ENCODE measurements at regions not wholly inside any gene's neighbourhood (a gene's known extent, or its start where the extent isn't known, plus 50 kb on each side); places are given as distances from the start of the nearest gene placed in this dataset.
"Not testable (repeated sequence)": the region's sequence is repeated elsewhere in the genome, so short reads cannot be mapped to it uniquely, and the experiment has no call there.

- no peak overlapping the region for H3K27ac ChIP-seq
- TF ChIP-seq EP300 (IDR thresholded peaks at IDR 0.05) (no peak), POLR2A (IDR thresholded peaks at IDR 0.05) (no peak), CTCF (IDR thresholded peaks at IDR 0.05) (no peak)
- DNase-seq = no peak
These were observed 187.4 kb downstream of the OR4M2 start for GRCh38 chr15:22267761-22268160.

GRCh38 chr15:22268201-22268600 is 187.9 kb downstream of the OR4M2 start:
- 82 to 87% (median 83%) methylated on average over 5 of the region's 5 CpGs for WGBS, 3 donors
- H3K4me1 ChIP-seq (ENCODE audit: insufficient read depth); H3K27ac ChIP-seq; H3K27me3 ChIP-seq; H3K36me3 ChIP-seq; DNase-seq; intact Hi-C loops (cut with DNase I); H3K9me3 ChIP-seq; H3K4me3 ChIP-seq: not testable (repeated sequence)

More at GRCh38 chr15:22267761-22268160, 187.4 kb downstream of the OR4M2 start:
- Histone ChIP-seq H3K4me1 (ENCODE audit: insufficient read depth) (no peaks in the 10 kb centered on the region), H3K4me3 (no peak overlapping the region), H3K36me3 (no peaks in the 10 kb centered on the region), H3K27me3 (no peaks in the 10 kb centered on the region), H3K9me3 (no peaks in the 10 kb centered on the region)
- 82 to 85% (median 84%) methylated on average over 9 of the region's 9 CpGs for WGBS, 3 donors
- intact Hi-C loops (cut with DNase I) = no loop called here

- H3K36me3 ChIP-seq; H3K27ac ChIP-seq; H3K4me3 ChIP-seq; H3K4me1 ChIP-seq (ENCODE audit: insufficient read depth); H3K27me3 ChIP-seq; H3K9me3 ChIP-seq; intact Hi-C loops (cut with DNase I); DNase-seq: not testable (repeated sequence)
- WGBS, 3 donors = 65 to 73% (median 72%) methylated on average over 6 of the region's 6 CpGs
These were observed 188.3 kb downstream of the OR4M2 start for GRCh38 chr15:22268654-22269053.

- H3K27ac ChIP-seq; H3K36me3 ChIP-seq; intact Hi-C loops (cut with DNase I); H3K4me3 ChIP-seq; DNase-seq; H3K27me3 ChIP-seq; H3K9me3 ChIP-seq; H3K4me1 ChIP-seq (ENCODE audit: insufficient read depth): not testable (repeated sequence)
- 87 to 91% (median 90%) methylated on average over 27 to 29 of the region's 29 CpGs for WGBS, 3 donors
These were observed 186.2 kb upstream of the GOLGA6L22 start for GRCh38 chr15:22272286-22273160.

- H3K9me3 ChIP-seq; H3K27me3 ChIP-seq; intact Hi-C loops (cut with DNase I); H3K4me1 ChIP-seq (ENCODE audit: insufficient read depth); H3K36me3 ChIP-seq; H3K4me3 ChIP-seq; DNase-seq; H3K27ac ChIP-seq: not testable (repeated sequence)
- WGBS, 3 donors = 80 to 86% (median 84%) methylated on average over 12 of the region's 12 CpGs
These were observed 185.5 kb upstream of the GOLGA6L22 start for GRCh38 chr15:22273185-22273584.

- DNase-seq; intact Hi-C loops (cut with DNase I): not testable (repeated sequence)
- 62 to 72% (median 64%) methylated on average over 2 of the region's 2 CpGs for WGBS, 3 donors
These were observed 184.3 kb upstream of the GOLGA6L22 start for GRCh38 chr15:22274376-22274775.

GRCh38 chr15:22280770-22281169 is 177.9 kb upstream of the GOLGA6L22 start:
- WGBS, 3 donors = 78 to 80% (median 80%) methylated on average over 4 of the region's 4 CpGs
- not testable (repeated sequence) for DNase-seq

More at GRCh38 chr15:22274376-22274775, 184.3 kb upstream of the GOLGA6L22 start:
- not testable (repeated sequence) for H3K27ac ChIP-seq; H3K9me3 ChIP-seq; H3K27me3 ChIP-seq; H3K36me3 ChIP-seq; H3K4me1 ChIP-seq (ENCODE audit: insufficient read depth); H3K4me3 ChIP-seq

GRCh38 chr15:22282794-22283533 is 175.7 kb upstream of the GOLGA6L22 start:
- intact Hi-C loops (cut with DNase I); H3K27ac ChIP-seq; H3K4me3 ChIP-seq; H3K4me1 ChIP-seq (ENCODE audit: insufficient read depth); H3K27me3 ChIP-seq; H3K9me3 ChIP-seq; H3K36me3 ChIP-seq; DNase-seq: not testable (repeated sequence)
- WGBS, 3 donors = 53 to 61% (median 59%) methylated on average over 13 of the region's 13 CpGs

More at GRCh38 chr15:22280770-22281169, 177.9 kb upstream of the GOLGA6L22 start:
- H3K36me3 ChIP-seq; H3K9me3 ChIP-seq; H3K27ac ChIP-seq; H3K4me3 ChIP-seq; H3K27me3 ChIP-seq; intact Hi-C loops (cut with DNase I); H3K4me1 ChIP-seq (ENCODE audit: insufficient read depth): not testable (repeated sequence)

GRCh38 chr15:22284795-22285420 is 173.8 kb upstream of the GOLGA6L22 start:
- intact Hi-C loops (cut with DNase I); DNase-seq; H3K27ac ChIP-seq; H3K36me3 ChIP-seq; H3K9me3 ChIP-seq; H3K4me1 ChIP-seq (ENCODE audit: insufficient read depth); H3K27me3 ChIP-seq; H3K4me3 ChIP-seq: not testable (repeated sequence)
- WGBS, 3 donors = 49 to 60% (median 50%) methylated on average over 3 of the region's 3 CpGs

GRCh38 chr15:22291054-22291453 is 167.6 kb upstream of the GOLGA6L22 start:
- 67 to 70% (median 68%) methylated on average over 4 of the region's 4 CpGs for WGBS, 3 donors
- intact Hi-C loops (cut with DNase I); H3K4me3 ChIP-seq; DNase-seq; H3K4me1 ChIP-seq (ENCODE audit: insufficient read depth); H3K36me3 ChIP-seq; H3K27ac ChIP-seq; H3K9me3 ChIP-seq; H3K27me3 ChIP-seq: not testable (repeated sequence)

Data from ovary (tissue), 7 donors.